Karpas-422 (cell line): ENCODE measurements at regions not wholly inside any gene's neighbourhood (a gene's known extent, or its start where the extent isn't known, plus 50 kb on each side); places are given as distances from the start of the nearest gene placed in this dataset.
A peak's percentile ranks its signal among the peaks of the same experiment; 100 is the strongest.

Experiments
- DNase-seq: peaks from one replicate; pipeline ENCODE4 v3.0.0-alpha.2; 2015
- H2AFZ ChIP-seq: fragments of 200-600 bp; sonication (generic); 2 replicates; pipeline ENCODE4 v1.6.1; 2014; ENCODE audit warnings: antibody characterized with exemption, low read length, mixed read lengths
- H3K27ac ChIP-seq: fragments of 200-600 bp; sonication (generic); 2 replicates; pipeline ENCODE4 v1.5.1; 2014; ENCODE audit warnings: mild to moderate bottlenecking, low read length, moderate library complexity
- H3K27me3 ChIP-seq: fragments of 200-600 bp; sonication (generic); 2 replicates; pipeline ENCODE4 v1.6.1; 2014; ENCODE audit warnings: low read length, mixed read lengths
- H3K36me3 ChIP-seq: fragments of 200-600 bp; sonication (generic); 2 replicates; pipeline ENCODE4 v1.6.1; 2014; ENCODE audit warnings: low read length, mixed read lengths; ENCODE audit not compliant: insufficient read depth
- H3K4me1 ChIP-seq: fragments of 200-600 bp; sonication (generic); 2 replicates; pipeline ENCODE4 v1.6.1; 2014; ENCODE audit warnings: mild to moderate bottlenecking, low read length, mixed read lengths
- H3K4me2 ChIP-seq: fragments of 200-600 bp; sonication (generic); 2 replicates; pipeline ENCODE4 v1.6.1; 2014; ENCODE audit warnings: low read length, low read depth, mild to moderate bottlenecking; ENCODE audit not compliant: poor library complexity, severe bottlenecking
- H3K4me3 ChIP-seq: fragments of 200-600 bp; sonication (generic); 2 replicates; pipeline ENCODE4 v1.5.1; 2014; ENCODE audit warnings: mild to moderate bottlenecking, antibody characterized with exemption, low read length, mixed read lengths
- H3K79me2 ChIP-seq: fragments of 200-600 bp; sonication (generic); 2 replicates; pipeline ENCODE4 v1.6.1; 2014; ENCODE audit warnings: mild to moderate bottlenecking, low read length, mixed read lengths
- H3K9ac ChIP-seq: fragments of 200-600 bp; sonication (generic); 2 replicates; pipeline ENCODE4 v1.6.0; 2014; ENCODE audit warnings: low read length
- H3K9me2 ChIP-seq: fragments of 200-600 bp; sonication (generic), shearing (Covaris generic); replicated peaks from 2 replicates; pipeline ENCODE4 v1.6.0; 2014; ENCODE audit warnings: mild to moderate bottlenecking, low read length, moderate library complexity; ENCODE audit not compliant: insufficient read depth
- H3K9me3 ChIP-seq: fragments of 300-700, 200-600 bp; sonication (generic); 2 replicates; pipeline ENCODE4 v1.6.1; 2014; ENCODE audit warnings: low read length, mixed read lengths
- H4K20me1 ChIP-seq: fragments of 200-600 bp; sonication (generic); 2 replicates; pipeline ENCODE4 v1.6.1; 2014; ENCODE audit warnings: mild to moderate bottlenecking, antibody characterized with exemption, low read length, low read depth; ENCODE audit not compliant: insufficient read depth

DNA sequence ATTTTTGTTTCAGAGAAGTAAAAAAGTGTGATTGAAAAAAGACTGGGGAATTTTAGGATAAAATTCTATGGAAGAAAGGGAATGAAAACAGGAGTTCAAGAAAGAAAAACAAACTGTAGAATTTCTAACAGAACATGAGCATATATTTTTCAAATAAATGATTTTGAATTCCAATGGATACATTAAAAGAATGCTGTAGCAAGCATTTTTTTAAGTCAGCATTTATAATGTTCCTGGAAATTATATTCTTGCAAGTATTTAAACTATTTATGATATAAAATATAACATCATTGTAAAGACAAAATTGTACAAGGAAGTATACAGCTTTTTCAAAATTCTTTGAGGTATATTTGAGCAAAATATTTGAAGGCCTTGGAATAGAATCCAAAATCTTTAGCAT, 450.7 kb downstream of the AEBP2 start:
- DNase-seq = no peak
- Histone ChIP-seq H3K9me3 (no peaks in the 10 kb centered on the region), H2AFZ (no peak overlapping the region), H3K4me1 (no peaks in the 10 kb centered on the region), H3K4me2 (no peak overlapping the region), H3K9ac (no peak overlapping the region), H3K79me2 (no peaks in the 10 kb centered on the region), H3K27me3 (no peaks in the 10 kb centered on the region), H4K20me1 (no peaks in the 10 kb centered on the region), H3K9me2 (no peaks in the 10 kb centered on the region), H3K27ac (no peak overlapping the region), H3K36me3 (no peaks in the 10 kb centered on the region), H3K4me3 (no peak overlapping the region)

DNA sequence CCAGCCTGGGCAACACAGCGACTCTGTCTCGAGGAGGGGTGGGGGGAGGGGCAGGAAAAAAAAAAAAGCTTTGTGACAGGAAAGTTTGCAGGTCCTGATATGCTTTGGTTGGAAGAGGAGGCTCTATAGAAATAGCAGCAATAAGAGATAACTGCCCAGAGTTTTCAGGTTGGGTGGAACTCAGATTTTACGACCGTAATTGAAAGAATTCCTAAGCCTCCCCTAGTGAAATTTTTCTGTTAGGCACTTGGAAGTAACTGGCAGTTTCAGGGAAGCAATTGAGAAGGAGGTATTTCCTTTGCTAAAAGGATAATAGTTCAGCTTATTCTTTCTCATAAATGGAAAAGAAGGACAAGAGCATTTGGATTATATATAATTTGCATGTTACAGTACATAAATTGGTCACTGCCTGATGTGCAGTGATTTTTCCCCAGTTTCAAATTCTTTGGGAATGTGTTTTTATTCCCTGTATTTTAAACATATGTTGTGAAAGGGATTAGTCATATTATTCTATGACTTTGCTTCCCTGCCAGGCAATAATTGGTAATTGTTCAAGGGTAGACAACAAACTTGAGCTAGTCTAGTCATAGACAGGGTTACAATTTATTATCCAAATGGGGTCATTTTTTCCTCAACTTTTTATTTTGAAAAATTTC, 452.8 kb downstream of the AEBP2 start:
- H2AFZ ChIP-seq = no peak overlapping the region
- DNase-seq = no peak
- no peaks in the 10 kb centered on the region for H3K4me1 ChIP-seq
- no peak overlapping the region for H3K9ac ChIP-seq
- H3K4me3 ChIP-seq = no peak overlapping the region
- H3K9me3 ChIP-seq = no peaks in the 10 kb centered on the region
- H4K20me1 ChIP-seq = no peaks in the 10 kb centered on the region
- H3K79me2 ChIP-seq = no peaks in the 10 kb centered on the region
- H3K36me3 ChIP-seq = no peaks in the 10 kb centered on the region
- no peak overlapping the region for H3K4me2 ChIP-seq
- H3K9me2 ChIP-seq = no peaks in the 10 kb centered on the region
- no peak overlapping the region for H3K27ac ChIP-seq
- no peaks in the 10 kb centered on the region for H3K27me3 ChIP-seq

DNA sequence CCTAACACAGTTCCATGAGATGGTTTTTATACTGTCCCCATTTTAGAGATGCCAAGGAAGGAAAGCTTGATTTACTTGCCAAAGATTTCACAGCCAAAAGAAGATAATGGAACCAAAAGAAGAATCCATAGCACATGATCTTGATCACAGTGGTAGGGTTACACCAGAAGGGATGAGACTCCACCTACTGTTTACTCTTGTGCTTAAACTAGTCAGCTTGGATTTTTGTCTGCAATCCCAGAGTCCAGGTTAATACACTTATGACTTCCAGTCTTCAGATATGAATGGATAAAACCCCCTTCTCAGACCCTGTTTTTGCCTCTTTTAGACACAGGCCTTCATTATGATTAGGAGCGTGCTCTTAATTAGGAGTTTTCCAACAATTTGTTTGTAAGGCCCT, 454.2 kb downstream of the AEBP2 start:
- DNase-seq = no peak
- H3K27ac ChIP-seq = no peak overlapping the region
- H3K36me3 ChIP-seq = no peaks in the 10 kb centered on the region
- no peak overlapping the region for H3K9ac ChIP-seq
- H3K79me2 ChIP-seq = no peaks in the 10 kb centered on the region
- no peaks in the 10 kb centered on the region for H3K9me3 ChIP-seq
- H3K27me3 ChIP-seq = no peaks in the 10 kb centered on the region
- H3K4me2 ChIP-seq = no peak overlapping the region
- no peaks in the 10 kb centered on the region for H4K20me1 ChIP-seq
- 0 out of 2 replicates have a peak overlapping the region, but pooled peaks have one; percentile 27 for H2AFZ ChIP-seq
- H3K4me3 ChIP-seq = no peak overlapping the region
- H3K4me1 ChIP-seq = no peaks in the 10 kb centered on the region
- no peaks in the 10 kb centered on the region for H3K9me2 ChIP-seq

DNA sequence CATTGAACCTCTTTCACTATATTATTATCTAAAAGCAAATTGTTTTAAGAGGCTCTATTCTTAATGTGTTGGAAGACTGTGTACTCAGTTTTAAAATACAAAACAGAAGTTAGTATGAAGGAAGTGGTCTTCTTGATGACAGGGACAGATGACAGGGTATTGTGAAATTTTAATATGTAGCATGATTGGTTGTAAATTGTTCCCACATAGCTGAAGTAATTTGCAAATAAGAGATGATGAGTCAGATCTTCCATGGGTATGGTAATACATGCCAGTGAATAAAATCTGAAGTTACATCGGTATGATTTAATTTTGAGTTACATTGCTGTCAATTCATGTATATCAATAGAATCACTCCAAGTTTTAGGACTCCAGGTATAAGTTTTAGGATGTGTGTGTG, 454.8 kb downstream of the AEBP2 start:
- Histone ChIP-seq H2AFZ (no peak overlapping the region), H3K9me2 (no peaks in the 10 kb centered on the region), H3K79me2 (no peaks in the 10 kb centered on the region), H3K4me3 (no peak overlapping the region), H3K27me3 (no peaks in the 10 kb centered on the region), H3K27ac (no peak overlapping the region), H3K9me3 (no peaks in the 10 kb centered on the region), H4K20me1 (no peaks in the 10 kb centered on the region), H3K9ac (no peak overlapping the region), H3K4me2 (no peak overlapping the region), H3K4me1 (no peaks in the 10 kb centered on the region), H3K36me3 (no peaks in the 10 kb centered on the region)
- DNase-seq = no peak

DNA sequence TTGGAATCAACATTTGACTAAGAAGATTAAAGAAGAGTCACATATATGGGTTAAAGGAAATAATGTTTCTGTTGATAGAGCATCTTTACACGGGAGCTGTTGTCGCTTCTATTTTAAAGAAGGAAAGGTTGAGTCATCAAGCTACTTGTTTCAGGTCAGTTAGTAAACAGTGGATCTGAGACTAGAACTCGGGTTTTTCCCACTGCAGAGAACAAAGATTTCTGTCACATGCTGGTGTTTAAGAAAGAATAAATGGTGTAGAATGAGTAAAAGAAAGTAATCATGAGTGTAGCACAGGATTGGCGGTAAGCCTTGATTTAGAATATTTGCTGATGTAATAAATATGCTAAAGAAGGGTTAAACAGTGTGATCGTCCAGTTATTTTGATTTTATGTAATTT, 455.5 kb downstream of the AEBP2 start:
- Histone ChIP-seq H3K4me2 (no peak overlapping the region), H3K4me1 (no peaks in the 10 kb centered on the region), H2AFZ (no peak overlapping the region)

DNA sequence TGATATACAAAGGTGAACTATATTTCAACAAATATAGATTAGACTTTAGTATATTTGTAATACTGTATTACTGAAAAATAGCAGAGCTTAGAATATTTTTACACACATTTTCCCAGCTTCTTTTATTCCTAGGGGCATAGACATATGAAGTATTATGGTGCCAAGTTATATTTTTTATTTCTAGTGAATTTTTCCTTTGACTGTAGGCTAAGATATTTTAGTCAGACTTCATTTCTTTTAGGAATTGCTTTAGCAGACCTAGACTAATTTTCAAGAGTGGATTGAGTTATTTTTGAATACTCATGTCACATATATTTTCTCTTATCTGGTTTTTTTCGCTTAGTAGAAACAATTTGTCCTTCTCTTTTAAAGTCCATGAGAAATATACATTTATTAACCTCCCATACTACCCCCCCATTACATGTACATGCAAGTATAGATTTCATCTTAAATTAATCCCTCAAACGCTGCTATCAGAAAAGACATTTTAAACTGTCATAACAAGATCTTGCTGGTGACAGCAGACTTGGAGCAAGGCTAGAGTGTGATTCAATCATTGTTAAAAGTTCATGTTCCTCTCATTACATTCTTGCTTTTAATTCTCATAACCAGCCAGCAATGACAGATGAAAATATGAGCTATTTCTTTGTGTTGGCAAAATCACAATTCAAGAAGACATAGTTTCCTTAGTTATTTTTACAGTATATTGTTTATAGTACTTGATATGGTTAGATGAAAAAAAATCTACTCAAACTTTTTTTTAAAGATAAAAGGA, 456.1 kb downstream of the AEBP2 start:
- no peak overlapping the region for H2AFZ ChIP-seq
- H3K36me3 ChIP-seq = no peaks in the 10 kb centered on the region
- no peaks in the 10 kb centered on the region for H4K20me1 ChIP-seq
- DNase-seq = no peak
- H3K4me2 ChIP-seq = no peak overlapping the region
- H3K9me2 ChIP-seq = no peaks in the 10 kb centered on the region
- no peaks in the 10 kb centered on the region for H3K9me3 ChIP-seq
- no peaks in the 10 kb centered on the region for H3K79me2 ChIP-seq
- no peak overlapping the region for H3K4me3 ChIP-seq
- H3K27me3 ChIP-seq = no peaks in the 10 kb centered on the region
- no peak overlapping the region for H3K9ac ChIP-seq
- no peak overlapping the region for H3K27ac ChIP-seq
- H3K4me1 ChIP-seq = no peaks in the 10 kb centered on the region

More for the DNA sequence above, 455.5 kb downstream of the AEBP2 start:
- no peak overlapping the region for H3K27ac ChIP-seq
- no peaks in the 10 kb centered on the region for H4K20me1 ChIP-seq
- no peaks in the 10 kb centered on the region for H3K9me3 ChIP-seq
- no peak overlapping the region for H3K9ac ChIP-seq
- no peak overlapping the region for H3K4me3 ChIP-seq
- H3K79me2 ChIP-seq = no peaks in the 10 kb centered on the region
- H3K9me2 ChIP-seq = no peaks in the 10 kb centered on the region
- no peak for DNase-seq
- no peaks in the 10 kb centered on the region for H3K36me3 ChIP-seq
- H3K27me3 ChIP-seq = no peaks in the 10 kb centered on the region

DNA sequence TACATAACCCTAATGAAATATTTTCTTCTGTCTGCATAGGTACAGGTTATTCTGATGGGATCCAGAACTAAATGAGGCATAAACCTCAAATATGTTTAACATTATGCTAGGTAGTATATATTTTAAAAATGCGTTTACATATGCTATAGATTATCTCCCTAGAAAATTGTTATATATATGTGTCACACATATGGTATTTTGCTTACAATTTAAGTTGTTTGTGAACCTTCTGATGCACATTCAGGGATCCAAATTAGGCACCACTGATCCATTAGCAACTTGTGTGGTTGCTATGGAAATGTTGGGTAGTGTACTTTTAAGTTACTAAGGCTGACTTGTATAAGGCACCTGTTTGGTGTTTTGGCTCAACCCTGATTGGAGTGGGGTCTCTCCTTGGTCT, 456.7 kb downstream of the AEBP2 start:
- no peak overlapping the region for H3K4me2 ChIP-seq
- no peaks in the 10 kb centered on the region for H3K4me1 ChIP-seq
- no peaks in the 10 kb centered on the region for H4K20me1 ChIP-seq
- no peak overlapping the region for H2AFZ ChIP-seq
- H3K36me3 ChIP-seq = no peaks in the 10 kb centered on the region
- DNase-seq = no peak
- H3K4me3 ChIP-seq = no peak overlapping the region
- H3K79me2 ChIP-seq = no peaks in the 10 kb centered on the region
- H3K9me2 ChIP-seq = no peaks in the 10 kb centered on the region
- H3K27ac ChIP-seq = no peak overlapping the region
- no peaks in the 10 kb centered on the region for H3K9me3 ChIP-seq
- no peak overlapping the region for H3K9ac ChIP-seq
- no peaks in the 10 kb centered on the region for H3K27me3 ChIP-seq

DNA sequence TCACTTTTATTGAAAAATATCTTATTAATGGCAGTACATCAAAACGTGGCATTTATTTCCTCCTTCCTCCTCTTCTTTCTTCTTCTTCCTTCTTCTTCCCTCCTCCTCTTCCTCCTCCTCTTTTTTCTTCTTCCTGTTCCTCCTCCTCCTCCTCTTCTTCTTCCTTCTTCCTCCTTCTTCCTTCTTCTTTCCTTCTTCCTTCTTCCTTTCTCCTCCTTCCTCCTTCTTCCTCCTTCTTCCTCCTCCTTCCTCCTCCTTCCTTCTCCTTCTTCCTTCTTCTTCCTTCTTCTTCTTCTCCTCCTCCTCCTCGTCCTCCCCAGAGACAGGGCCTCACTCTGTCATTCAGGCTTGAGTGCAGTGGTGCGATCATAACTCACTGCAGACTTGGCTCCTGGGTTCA, 457.2 kb downstream of the AEBP2 start:
- H3K9ac ChIP-seq = no peak overlapping the region
- no peaks in the 10 kb centered on the region for H3K9me2 ChIP-seq
- DNase-seq = no peak
- no peaks in the 10 kb centered on the region for H3K27me3 ChIP-seq
- no peak overlapping the region for H3K27ac ChIP-seq
- H2AFZ ChIP-seq = no peak overlapping the region
- no peak overlapping the region for H3K4me2 ChIP-seq
- H4K20me1 ChIP-seq = no peaks in the 10 kb centered on the region
- H3K4me1 ChIP-seq = no peaks in the 10 kb centered on the region
- no peaks in the 10 kb centered on the region for H3K79me2 ChIP-seq
- no peaks in the 10 kb centered on the region for H3K9me3 ChIP-seq
- H3K4me3 ChIP-seq = no peak overlapping the region
- no peaks in the 10 kb centered on the region for H3K36me3 ChIP-seq
